ENCODE measurements at regions not wholly inside any gene's neighbourhood (a gene's known extent, or its start where the extent isn't known, plus 50 kb on each side); places are given as distances from the start of the nearest gene placed in this dataset.

GRCh38 chr4:111678908-111679307 lies 466.3 kb upstream of the FAM241A start:
- TF ChIP-seq POLR2A (IDR thresholded peaks at IDR 0.05; ENCODE audit: low read length), result no peak
- TF ChIP-seq GATA1 (IDR thresholded peaks at IDR 0.05; ENCODE audit: low read depth, low read length), result no peak
